ENCODE measurements at regions not wholly inside any gene's neighbourhood (a gene's known extent, or its start where the extent isn't known, plus 50 kb on each side); places are given as distances from the start of the nearest gene placed in this dataset.
"Not testable (repeated sequence)": the region's sequence is repeated elsewhere in the genome, so short reads cannot be mapped to it uniquely, and the experiment has no call there.

- no peak for DNase-seq
Observed at GRCh38 chr6:21856456-21856825, 262.9 kb downstream of the SOX4 start.

- no peak for DNase-seq
Observed at GRCh38 chr6:21856844-21857243, 263.3 kb downstream of the SOX4 start.

GRCh38 chr6:21858076-21858475, 264.5 kb downstream of the SOX4 start:
- no peak for DNase-seq

GRCh38 chr6:21859193-21859735, 265.7 kb downstream of the SOX4 start:
- no peak for DNase-seq

- no peak for DNase-seq
Observed at GRCh38 chr6:21861942-21862341, 268.4 kb downstream of the SOX4 start.

- no peak for DNase-seq
Observed at GRCh38 chr6:21864206-21864605, 270.7 kb downstream of the SOX4 start.

- no peak for DNase-seq
Observed at GRCh38 chr6:21868226-21868625, 274.7 kb downstream of the SOX4 start.

GRCh38 chr6:21869085-21869771, 275.7 kb downstream of the SOX4 start:
- DNase-seq: no peak

- no peak for DNase-seq
Observed at GRCh38 chr6:21870076-21870730, 276.7 kb downstream of the SOX4 start.

GRCh38 chr6:21871831-21872230, 278.3 kb downstream of the SOX4 start:
- no peak for DNase-seq

- no peak for DNase-seq
Observed at GRCh38 chr6:21872749-21873148, 279.2 kb downstream of the SOX4 start.

- no peak for DNase-seq
Observed at GRCh38 chr6:21873562-21873961, 280.0 kb downstream of the SOX4 start.

GRCh38 chr6:21874372-21874771, 280.8 kb downstream of the SOX4 start:
- DNase-seq: no peak

GRCh38 chr6:21877037-21877436, 283.5 kb downstream of the SOX4 start:
- not testable (repeated sequence) for DNase-seq

GRCh38 chr6:21880249-21880648, 286.7 kb downstream of the SOX4 start:
- not testable (repeated sequence) for DNase-seq

- DNase-seq: no peak
Observed at GRCh38 chr6:21881969-21882465, 288.5 kb downstream of the SOX4 start.

GRCh38 chr6:21883595-21884328, 290.2 kb downstream of the SOX4 start:
- DNase-seq: no peak

GRCh38 chr6:21885111-21885510, 291.6 kb downstream of the SOX4 start:
- no peak for DNase-seq

GRCh38 chr6:21885532-21886114, 292.1 kb downstream of the SOX4 start:
- no peak for DNase-seq

- no peak for DNase-seq
Observed at GRCh38 chr6:21886542-21887151, 293.1 kb downstream of the SOX4 start.

- DNase-seq: no peak
Observed at GRCh38 chr6:21887231-21888185, 294.0 kb downstream of the SOX4 start.

GRCh38 chr6:21891080-21891479, 297.5 kb downstream of the SOX4 start:
- DNase-seq: no peak
